HUES6 (cell line): ENCODE measurements at regions not wholly inside any gene's neighbourhood (a gene's known extent, or its start where the extent isn't known, plus 50 kb on each side); places are given as distances from the start of the nearest gene placed in this dataset.
"Not testable (repeated sequence)": the region's sequence is repeated elsewhere in the genome, so short reads cannot be mapped to it uniquely, and the experiment has no call there.

ENCODE experiments used
- H3K27ac ChIP-seq: 2 replicates; pipeline ENCODE4 v1.7.0; 2013; ENCODE audit warnings: low read depth, mild to moderate bottlenecking, low read length, inconsistent platforms
- H3K27me3 ChIP-seq: 2 replicates; pipeline ENCODE4 v1.6.1; 2013; ENCODE audit warnings: low read length; ENCODE audit not compliant: control insufficient read depth, insufficient read depth
- H3K36me3 ChIP-seq: 2 replicates; pipeline ENCODE4 v1.6.1; 2013; ENCODE audit warnings: low read length; ENCODE audit not compliant: control insufficient read depth, insufficient read depth
- H3K4me1 ChIP-seq: 2 replicates; pipeline ENCODE4 v1.6.1; 2013; ENCODE audit warnings: low read length; ENCODE audit not compliant: control insufficient read depth, insufficient read depth
- H3K4me3 ChIP-seq: 2 replicates; pipeline ENCODE4 v1.5.1; 2013; ENCODE audit warnings: low read depth, low read length
- H3K9ac ChIP-seq: one replicate; pipeline ENCODE4 v1.6.1; 2013; ENCODE audit warnings: mild to moderate bottlenecking, low read length
- H3K9me3 ChIP-seq: 2 replicates; pipeline ENCODE4 v1.6.1; 2013; ENCODE audit warnings: low read depth, low read length; ENCODE audit not compliant: control insufficient read depth, insufficient read depth

GRCh38 chr13:44054525-44054924 is 174.8 kb downstream of the LACC1 start:
- Histone ChIP-seq H3K27ac (no peak overlapping the region), H3K9ac (no peak overlapping the region), H3K27me3 (peaks cover 14% of the 10 kb centered on the region)

GRCh38 chr13:44055681-44056080 is 176.0 kb downstream of the LACC1 start:
- not testable (repeated sequence) for H3K36me3 ChIP-seq, H3K4me3 ChIP-seq, H3K9me3 ChIP-seq, H3K9ac ChIP-seq, H3K27ac ChIP-seq
- Histone ChIP-seq H3K27me3 (peaks cover 25% of the 10 kb centered on the region), H3K4me1 (peaks cover 49% of the 10 kb centered on the region)

More at GRCh38 chr13:44054525-44054924, 174.8 kb downstream of the LACC1 start:
- peaks cover 48% of the 10 kb centered on the region for H3K4me1 ChIP-seq
- H3K9me3 ChIP-seq: no peaks in the 10 kb centered on the region
- H3K4me3 ChIP-seq: no peak overlapping the region
- no peaks in the 10 kb centered on the region for H3K36me3 ChIP-seq

- Histone ChIP-seq H3K4me1 (peaks cover 37% of the 10 kb centered on the region), H3K9me3 (no peaks in the 10 kb centered on the region), H3K27me3 (peaks cover 25% of the 10 kb centered on the region), H3K36me3 (no peaks in the 10 kb centered on the region), H3K27ac (no peak overlapping the region), H3K9ac (no peak overlapping the region), H3K4me3 (no peak overlapping the region)
Observed at GRCh38 chr13:44058067-44058466, 178.4 kb downstream of the LACC1 start.

- Histone ChIP-seq H3K9ac (no peak overlapping the region), H3K36me3 (no peaks in the 10 kb centered on the region), H3K27me3 (peaks cover 25% of the 10 kb centered on the region), H3K4me1 (peaks cover 32% of the 10 kb centered on the region), H3K27ac (no peak overlapping the region), H3K9me3 (no peaks in the 10 kb centered on the region), H3K4me3 (no peak overlapping the region)
Observed at GRCh38 chr13:44058624-44059215, 179.0 kb downstream of the LACC1 start.

- Histone ChIP-seq H3K9ac (no peak overlapping the region), H3K4me1 (peaks cover 21% of the 10 kb centered on the region), H3K4me3 (no peak overlapping the region), H3K36me3 (no peaks in the 10 kb centered on the region), H3K27ac (no peak overlapping the region), H3K27me3 (peaks cover 25% of the 10 kb centered on the region), H3K9me3 (0 out of 2 replicates have a peak, but pooled peaks cover 3% of the 10 kb centered on the region)
Observed at GRCh38 chr13:44061876-44062275, 182.2 kb downstream of the LACC1 start.

- H3K9ac ChIP-seq: no peak overlapping the region
- no peak overlapping the region for H3K27ac ChIP-seq
- H3K4me1 ChIP-seq: peaks cover 16% of the 10 kb centered on the region
- H3K4me3 ChIP-seq: no peak overlapping the region
- H3K27me3 ChIP-seq: peaks cover 18% of the 10 kb centered on the region
- 0 out of 2 replicates have a peak, but pooled peaks cover 3% of the 10 kb centered on the region for H3K9me3 ChIP-seq
- no peaks in the 10 kb centered on the region for H3K36me3 ChIP-seq
Observed at GRCh38 chr13:44063467-44063866, 183.8 kb downstream of the LACC1 start.

GRCh38 chr13:44063881-44064280 is 184.2 kb downstream of the LACC1 start:
- Histone ChIP-seq H3K27me3 (peaks cover 17% of the 10 kb centered on the region), H3K36me3 (no peaks in the 10 kb centered on the region), H3K9ac (no peak overlapping the region), H3K9me3 (0 out of 2 replicates have a peak, but pooled peaks cover 3% of the 10 kb centered on the region), H3K4me3 (no peak overlapping the region), H3K27ac (no peak overlapping the region), H3K4me1 (peaks cover 16% of the 10 kb centered on the region)

GRCh38 chr13:44064357-44064756 is 184.7 kb downstream of the LACC1 start:
- peaks cover 3% of the 10 kb centered on the region; the same call in 1 of the 2 replicates for H3K9me3 ChIP-seq
- H3K36me3 ChIP-seq: no peaks in the 10 kb centered on the region
- no peak overlapping the region for H3K9ac ChIP-seq
- no peak overlapping the region for H3K27ac ChIP-seq
- H3K4me1 ChIP-seq: peaks cover 11% of the 10 kb centered on the region
- no peak overlapping the region for H3K4me3 ChIP-seq
- H3K27me3 ChIP-seq: peaks cover 13% of the 10 kb centered on the region

- Histone ChIP-seq H3K27me3 (no peaks in the 10 kb centered on the region), H3K36me3 (no peaks in the 10 kb centered on the region), H3K4me1 (peaks cover 9% of the 10 kb centered on the region), H3K27ac (no peak overlapping the region), H3K9ac (no peak overlapping the region), H3K9me3 (peaks cover 12% of the 10 kb centered on the region; the same call in 1 of the 2 replicates), H3K4me3 (no peak overlapping the region)
Observed at GRCh38 chr13:44068169-44068568, 188.5 kb downstream of the LACC1 start.

GRCh38 chr13:44068737-44069136 is 189.0 kb downstream of the LACC1 start:
- H3K36me3 ChIP-seq: no peaks in the 10 kb centered on the region
- peaks cover 14% of the 10 kb centered on the region; the same call in 1 of the 2 replicates for H3K9me3 ChIP-seq
- H3K27me3 ChIP-seq: no peaks in the 10 kb centered on the region
- H3K4me1 ChIP-seq: peaks cover 7% of the 10 kb centered on the region; the same call in 1 of the 2 replicates
- no peak overlapping the region for H3K9ac ChIP-seq
- H3K4me3 ChIP-seq: no peak overlapping the region
- no peak overlapping the region for H3K27ac ChIP-seq

- Histone ChIP-seq H3K4me3 (no peak overlapping the region), H3K4me1 (peaks cover 11% of the 10 kb centered on the region), H3K27ac (no peak overlapping the region), H3K36me3 (no peaks in the 10 kb centered on the region), H3K9me3 (peaks cover 11% of the 10 kb centered on the region; the same call in 1 of the 2 replicates), H3K27me3 (no peaks in the 10 kb centered on the region), H3K9ac (no peak overlapping the region)
Observed at GRCh38 chr13:44072536-44072935, 192.8 kb downstream of the LACC1 start.
